ENCODE measurements at regions not wholly inside any gene's neighbourhood (a gene's known extent, or its start where the extent isn't known, plus 50 kb on each side); places are given as distances from the start of the nearest gene placed in this dataset.
"Not testable (repeated sequence)": the region's sequence is repeated elsewhere in the genome, so short reads cannot be mapped to it uniquely, and the experiment has no call there.

DNA sequence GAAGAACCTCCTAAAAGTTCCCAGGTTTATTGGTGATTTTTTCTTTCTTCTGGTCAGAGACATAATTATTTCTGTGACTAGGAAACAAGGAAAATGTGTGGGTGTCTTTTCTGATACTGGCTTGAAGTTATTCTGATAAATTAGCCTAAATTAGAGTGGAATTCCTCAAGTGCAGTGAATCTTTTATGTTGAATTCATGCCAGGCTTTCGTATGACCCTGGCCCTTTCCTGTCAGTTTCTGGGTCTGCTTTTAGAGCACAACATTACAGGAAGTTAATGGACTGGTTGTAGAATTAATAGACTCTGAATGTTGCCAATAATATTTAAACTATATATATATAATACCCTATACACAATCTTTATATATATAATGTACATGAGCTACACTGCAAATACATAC is 230.6 kb upstream of the KIAA1217 start:
- ATAC-seq (ENCODE audit: low FRiP score) (no peak), DNase-seq (ENCODE audit: low spot score) (no peak)
- no peak for TF ChIP-seq CTCF (IDR thresholded peaks at IDR 0.05)

DNA sequence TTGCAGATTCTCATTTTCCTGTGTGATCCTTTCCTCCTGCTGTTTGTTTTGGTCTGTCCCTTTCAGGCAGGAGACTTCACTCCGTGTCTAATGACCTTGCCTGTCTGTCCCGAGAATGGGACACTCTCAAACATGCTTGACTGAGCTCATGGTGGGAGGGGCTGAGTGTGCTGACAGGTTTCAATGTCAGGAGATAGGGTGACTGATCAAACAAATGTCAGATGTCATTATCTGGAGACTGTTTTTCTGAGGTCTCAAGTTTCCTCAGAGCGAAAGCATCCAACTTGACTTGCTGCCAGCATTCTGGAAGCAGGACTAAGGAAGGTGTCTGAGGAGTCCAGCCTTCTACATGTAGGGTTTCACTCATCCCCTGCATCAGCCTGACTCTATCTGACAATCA is 228.8 kb upstream of the KIAA1217 start:
- TF ChIP-seq CTCF (IDR thresholded peaks at IDR 0.05), result no peak
- ATAC-seq (ENCODE audit: low FRiP score) (no peak), DNase-seq (ENCODE audit: low spot score) (no peak)

DNA sequence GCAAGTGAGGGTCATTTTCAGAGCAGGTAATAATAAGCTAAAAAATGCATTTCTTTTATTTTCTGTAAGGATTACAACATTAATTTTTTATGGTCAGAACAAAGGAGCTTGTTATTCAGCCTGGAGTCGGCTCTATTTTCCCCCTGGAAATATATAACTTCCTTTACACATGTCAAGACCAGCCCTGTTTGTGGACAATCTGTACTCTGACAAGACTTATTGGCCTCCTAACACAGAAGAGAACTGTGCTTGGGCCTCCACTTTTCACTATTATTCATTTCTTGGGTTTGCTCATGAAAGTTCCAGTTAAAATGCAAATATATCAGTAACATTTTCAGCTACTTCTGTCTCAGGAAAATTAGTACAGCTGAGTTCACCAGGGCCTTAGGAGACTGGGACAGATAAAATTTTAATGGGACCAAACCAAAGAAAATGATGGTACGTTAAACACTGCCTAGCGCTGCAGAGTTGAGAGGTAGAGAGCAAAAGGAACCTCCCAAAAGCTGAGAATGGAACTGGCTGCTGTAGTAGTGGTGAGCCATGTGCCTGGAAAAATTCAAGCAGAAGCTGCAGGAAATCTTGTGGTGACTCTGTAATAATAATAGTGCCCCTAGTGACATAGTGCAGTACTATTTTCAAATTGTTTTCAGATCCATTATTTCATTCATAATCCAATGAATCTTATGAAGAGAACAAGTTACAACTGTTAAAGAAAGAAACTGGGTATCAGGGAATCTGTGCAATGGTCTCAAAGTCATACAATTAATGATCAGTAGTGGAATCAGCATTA is 227.2 kb upstream of the KIAA1217 start:
- TF ChIP-seq CTCF (IDR thresholded peaks at IDR 0.05), result no peak
- ATAC-seq (ENCODE audit: low FRiP score) (no peak), DNase-seq (ENCODE audit: low spot score) (no peak)

DNA sequence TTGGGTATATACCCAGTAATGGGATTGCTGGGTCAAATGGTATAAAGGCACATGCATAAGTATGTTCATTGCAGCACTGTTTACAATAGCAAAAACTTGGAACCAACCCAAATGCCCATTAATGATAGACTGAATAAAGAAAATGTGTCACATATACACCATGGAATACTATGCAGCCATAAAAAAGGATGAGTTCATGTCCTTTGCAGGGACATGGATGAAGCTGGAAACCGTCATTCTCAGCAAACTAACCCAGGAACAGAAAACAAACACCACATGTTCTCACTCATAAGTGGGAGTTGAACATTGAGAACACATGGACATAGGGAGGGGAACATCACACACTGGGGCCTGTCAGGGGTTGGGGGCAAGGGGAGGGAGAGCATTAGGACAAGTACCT is 224.5 kb upstream of the KIAA1217 start:
- ATAC-seq (ENCODE audit: low FRiP score); DNase-seq (ENCODE audit: low spot score): not testable (repeated sequence)

GRCh38 chr10:23988006-23988405 is 220.9 kb upstream of the KIAA1217 start:
- no peak for TF ChIP-seq CTCF (IDR thresholded peaks at IDR 0.05)

DNA sequence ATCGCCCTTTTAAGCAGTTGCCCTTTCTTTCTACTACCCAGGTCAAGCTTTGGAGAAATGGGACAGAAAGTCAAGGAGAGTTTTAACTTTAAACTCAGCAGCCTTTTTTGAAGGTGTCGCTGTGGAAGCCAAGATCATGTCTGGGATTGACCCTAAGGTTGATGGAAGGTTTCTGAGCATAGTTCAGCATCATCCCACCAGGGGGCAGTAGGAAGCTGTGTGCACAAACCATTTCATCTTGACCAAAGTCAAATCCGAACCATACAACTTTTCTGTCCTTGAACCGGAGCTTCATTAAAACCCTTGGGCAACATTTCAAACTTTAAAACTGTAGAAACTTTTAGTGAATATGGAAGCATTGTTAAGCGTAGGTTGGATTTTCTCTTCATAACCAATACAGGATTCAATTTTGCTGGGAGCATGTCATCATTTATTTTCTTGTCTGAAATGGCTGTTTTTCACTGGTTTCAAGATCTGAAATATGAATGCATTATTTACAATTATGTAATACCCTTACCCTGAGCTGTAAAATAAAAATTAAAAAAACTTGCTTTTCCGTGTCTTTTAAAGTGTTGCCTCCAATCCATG is 214.4 kb upstream of the KIAA1217 start:
- peak; percentile 59 for DNase-seq (ENCODE audit: low spot score)
- no peak for ATAC-seq (ENCODE audit: low FRiP score)
- peak in 1 of 3 donors; percentile 85 for TF ChIP-seq CTCF (IDR thresholded peaks at IDR 0.05)

More at GRCh38 chr10:23988006-23988405, 220.9 kb upstream of the KIAA1217 start:
- no peak for ATAC-seq (ENCODE audit: low FRiP score)
- DNase-seq (ENCODE audit: low spot score), result no peak

- no peak for ATAC-seq (ENCODE audit: low FRiP score)
- no peak for TF ChIP-seq CTCF (IDR thresholded peaks at IDR 0.05)
- DNase-seq (ENCODE audit: low spot score), result no peak
Measured at GRCh38 chr10:23999445-23999844, 209.5 kb upstream of the KIAA1217 start.
